CD14-positive monocyte (primary cell): ENCODE measurements at regions not wholly inside any gene's neighbourhood (a gene's known extent, or its start where the extent isn't known, plus 50 kb on each side); places are given as distances from the start of the nearest gene placed in this dataset.

Source experiments
- DNase-seq, 3 donors: peaks; one replicate each; pipeline ENCODE4 v3.0.0-alpha.2; 2011 to 2022
- H2AFZ ChIP-seq: 2 replicates; pipeline ENCODE4 v1.6.0; 2012; ENCODE audit warnings: mild to moderate bottlenecking, low read depth, low read length, inconsistent platforms; ENCODE audit not compliant: insufficient read depth, poor library complexity, severe bottlenecking
- H3K27ac ChIP-seq, 2 donors: 1 replicate in 1 of 2; 2 replicates in 1 of 2; pipeline ENCODE4 v1.5.1; 2012 to 2013; ENCODE audit warnings: low read length in 2 of 2, control low read depth in 1 of 2, inconsistent platforms in 1 of 2, low read depth in 1 of 2, mild to moderate bottlenecking in 1 of 2
- H3K27me3 ChIP-seq, 2 donors: one replicate each; pipeline versions ENCODE4 v1.6.0 to v1.6.1; 2011 to 2013; ENCODE audit warnings: low read length in 2 of 2; ENCODE audit not compliant: control insufficient read depth in 2 of 2, insufficient read depth in 2 of 2
- H3K36me3 ChIP-seq, 2 donors: replicated peaks in 1 of 2; 1 replicate in 1 of 2; 2 replicates in 1 of 2; pipeline versions ENCODE4 v1.5.1 to v1.6.1; 2012 to 2013; ENCODE audit warnings: low read length in 2 of 2, control low read depth in 1 of 2, inconsistent platforms in 1 of 2, mild to moderate bottlenecking in 1 of 2; ENCODE audit not compliant: insufficient read depth in 2 of 2, control insufficient read depth in 1 of 2
- H3K4me1 ChIP-seq, 2 donors: 1 replicate in 1 of 2; 2 replicates in 1 of 2; pipeline versions ENCODE4 v1.5.1 to v1.6.1; 2012 to 2013; ENCODE audit warnings: low read length in 2 of 2, control low read depth in 1 of 2, inconsistent platforms in 1 of 2, mild to moderate bottlenecking in 1 of 2, moderate library complexity in 1 of 2; ENCODE audit not compliant: insufficient read depth in 2 of 2, control insufficient read depth in 1 of 2
- H3K4me2 ChIP-seq: replicated peaks from 2 replicates; pipeline ENCODE3; 2012; ENCODE audit warnings: low read length, moderate library complexity, mild to moderate bottlenecking; ENCODE audit not compliant: poor library complexity, severe bottlenecking; ENCODE audit errors: extremely low read depth
- H3K4me3 ChIP-seq, 3 experiments: fragments of 200-600 bp in 1 of 3; sonication (generic) in 1 of 3; replicated peaks in 1 of 3; 1 replicate in 2 of 3; 2 replicates in 1 of 3; pipeline ENCODE4 v1.5.1; 2011 to 2013; ENCODE audit warnings: low read length in 3 of 3, mild to moderate bottlenecking in 3 of 3, control low read depth in 2 of 3, low read depth in 2 of 3, inconsistent platforms in 1 of 3, moderate library complexity in 1 of 3
- H3K79me2 ChIP-seq: 2 replicates; pipeline ENCODE4 v1.6.0; 2012; ENCODE audit warnings: mild to moderate bottlenecking, control low read depth, inconsistent platforms, low read length, moderate library complexity; ENCODE audit not compliant: insufficient read depth
- H3K9ac ChIP-seq: 2 replicates; pipeline ENCODE4 v1.6.0; 2017; ENCODE audit warnings: low read length, mild to moderate bottlenecking; ENCODE audit not compliant: insufficient read depth, poor library complexity, severe bottlenecking
- H3K9me3 ChIP-seq, 2 donors: replicated peaks in 1 of 2; 1 replicate in 1 of 2; 2 replicates in 1 of 2; pipeline versions ENCODE4 v1.5.1 to v1.6.1; 2012 to 2013; ENCODE audit warnings: low read length in 2 of 2, control low read depth in 1 of 2; ENCODE audit not compliant: control insufficient read depth in 1 of 2, insufficient read depth in 1 of 2
- H4K20me1 ChIP-seq: 2 replicates; pipeline ENCODE4 v1.6.0; 2012; ENCODE audit warnings: mild to moderate bottlenecking, low read length, control low read depth, moderate library complexity; ENCODE audit not compliant: insufficient read depth
- H3K27ac Mint-ChIP-seq, 7 donors: one replicate each; pipeline ENCODE4 v1.8.0; 2020; ENCODE audit warnings: mild to moderate bottlenecking in 7 of 7, mixed read lengths in 7 of 7, moderate library complexity in 6 of 7, inconsistent platforms in 2 of 7
- H3K27me3 Mint-ChIP-seq, 3 donors: one replicate each; pipeline ENCODE4 v1.8.0; 2021 to 2022; ENCODE audit warnings: low read depth in 3 of 3, mild to moderate bottlenecking in 3 of 3, mixed read lengths in 3 of 3, moderate library complexity in 3 of 3, inconsistent platforms in 1 of 3
- H3K36me3 Mint-ChIP-seq, 2 donors: one replicate each; pipeline ENCODE4 v1.8.0; 2020; ENCODE audit warnings: mixed read lengths in 2 of 2, inconsistent platforms in 1 of 2, mild to moderate bottlenecking in 1 of 2
- H3K4me1 Mint-ChIP-seq: one replicate; pipeline ENCODE4 v1.8.0; 2020; ENCODE audit warnings: mild to moderate bottlenecking, mixed read lengths
- H3K4me3 Mint-ChIP-seq, 2 donors: one replicate each; pipeline ENCODE4 v1.8.0; 2020; ENCODE audit warnings: mild to moderate bottlenecking in 2 of 2, mixed read lengths in 2 of 2, moderate library complexity in 1 of 2
- H3K9me3 Mint-ChIP-seq, 7 donors: one replicate each; pipeline ENCODE4 v1.8.0; 2020 to 2022; ENCODE audit warnings: mixed read lengths in 7 of 7, mild to moderate bottlenecking in 6 of 7, moderate library complexity in 6 of 7, inconsistent platforms in 2 of 7
- CTCF ChIP-seq: fragments of 200-600 bp; IDR thresholded peaks from one replicate; pipeline ENCODE4 v1.8.0; 2022; ENCODE audit warnings: antibody characterized with exemption, mild to moderate bottlenecking
- WGBS: methylation state at CpG from one replicate; pipeline ENCODE4 v1.1.5; 2013; ENCODE audit warnings: missing lambda C conversion rate; ENCODE audit not compliant: insufficient coverage; 5-methylcytosine and 5-hydroxymethylcytosine counted together
- intact Hi-C, 2 donors: fragments of 100-400 bp; cut with micrococcal nuclease; formaldehyde crosslinking; loops; one replicate each; pipeline versions ENCODE4 v1.15.0 to v1.15.1; 2023

- Histone ChIP-seq H3K27ac (no peak overlapping the region), H4K20me1 (no peaks in the 10 kb centered on the region), H3K79me2 (no peaks in the 10 kb centered on the region), H3K4me3 (no peak overlapping the region), H3K27me3 (no peaks in the 10 kb centered on the region), H3K4me2 (no peak overlapping the region), H2AFZ (no peak overlapping the region), H3K4me1 (no peaks in the 10 kb centered on the region), H3K36me3 (no peaks in the 10 kb centered on the region), H3K9ac (no peak overlapping the region), H3K9me3 (peaks cover 0 to 4% of the 10 kb centered on the region in 2 donors)
- Mint-ChIP-seq H3K9me3 (peaks cover 0 to 10% (median 4%) of the 10 kb centered on the region in 7 donors), H3K36me3 (no peaks in the 10 kb centered on the region), H3K4me1 (peaks cover 19% of the 10 kb centered on the region), H3K27me3 (peaks cover 1 to 5% (median 1%) of the 10 kb centered on the region in 3 donors), H3K27ac (no peak overlapping the region), H3K4me3 (no peak overlapping the region)
- DNase-seq = no peak
- no peak for TF ChIP-seq CTCF
- 97% methylated on average over 9 of the region's 10 CpGs for WGBS
- intact Hi-C loops = no loop called here
Measured at GRCh38 chr6:169158691-169159090, 95.0 kb downstream of the THBS2 start.

- Histone ChIP-seq H3K9me3 (peaks cover 0 to 4% of the 10 kb centered on the region in 2 donors), H3K4me1 (no peaks in the 10 kb centered on the region), H2AFZ (no peak overlapping the region), H3K9ac (no peak overlapping the region), H3K27me3 (no peaks in the 10 kb centered on the region), H3K79me2 (no peaks in the 10 kb centered on the region), H3K4me2 (no peak overlapping the region), H3K27ac (no peak overlapping the region), H4K20me1 (no peaks in the 10 kb centered on the region), H3K36me3 (no peaks in the 10 kb centered on the region), H3K4me3 (no peak overlapping the region)
- DNase-seq = no peak
- intact Hi-C loops = no loop called here
- peaks cover 1 to 5% (median 1%) of the 10 kb centered on the region in 3 donors for H3K27me3 Mint-ChIP-seq
- no peak overlapping the region for H3K4me3 Mint-ChIP-seq
- 35% methylated on average over 9 of the region's 10 CpGs for WGBS
- peaks cover 0 to 10% (median 4%) of the 10 kb centered on the region in 7 donors for H3K9me3 Mint-ChIP-seq
- H3K36me3 Mint-ChIP-seq = no peaks in the 10 kb centered on the region
- peaks cover 14% of the 10 kb centered on the region for H3K4me1 Mint-ChIP-seq
- no peak for TF ChIP-seq CTCF
- no peak overlapping the region for H3K27ac Mint-ChIP-seq
Measured at GRCh38 chr6:169158174-169158573, 95.5 kb downstream of the THBS2 start.
